Ishikawa (cell line): ENCODE measurements at regions not wholly inside any gene's neighbourhood (a gene's known extent, or its start where the extent isn't known, plus 50 kb on each side); places are given as distances from the start of the nearest gene placed in this dataset.

Source experiments
- CEBPB ChIP-seq: IDR thresholded peaks from 2 replicates; pipeline ENCODE4 v1.6.1; 2012
- CREB1 ChIP-seq: IDR thresholded peaks from 2 replicates; pipeline ENCODE4 v1.6.1; 2012; ENCODE audit warnings: low read depth
- EGR1 ChIP-seq: IDR thresholded peaks from 2 replicates; pipeline ENCODE4 v1.6.1; 2012
- EP300 ChIP-seq: IDR thresholded peaks from 2 replicates; pipeline ENCODE4 v1.6.1; 2012; ENCODE audit warnings: borderline replicate concordance
- FOXM1 ChIP-seq: IDR thresholded peaks from 2 replicates; pipeline ENCODE4 v1.6.1; 2012; ENCODE audit warnings: low read depth, borderline replicate concordance
- MAX ChIP-seq: IDR thresholded peaks from 2 replicates; pipeline ENCODE4 v1.6.1; 2012
- NFIC ChIP-seq: IDR thresholded peaks from 2 replicates; pipeline ENCODE4 v1.6.1; 2012
- RAD21 ChIP-seq: IDR thresholded peaks from 2 replicates; pipeline ENCODE4 v1.6.1; 2012; ENCODE audit warnings: low read depth
- REST ChIP-seq: IDR thresholded peaks from 2 replicates; pipeline ENCODE4 v1.6.1; 2012; ENCODE audit warnings: low read depth, mild to moderate bottlenecking
- TAF1 ChIP-seq: IDR thresholded peaks from 2 replicates; pipeline ENCODE4 v1.6.1; 2012; ENCODE audit warnings: low read depth, mild to moderate bottlenecking
- TCF12 ChIP-seq: IDR thresholded peaks from 2 replicates; pipeline ENCODE4 v1.6.1; 2012; ENCODE audit warnings: low read depth
- TEAD4 ChIP-seq: IDR thresholded peaks from 2 replicates; pipeline ENCODE4 v1.6.1; 2012
- USF1 ChIP-seq: IDR thresholded peaks from 2 replicates; pipeline ENCODE4 v1.6.1; 2012
- YY1 ChIP-seq: IDR thresholded peaks from 2 replicates; pipeline ENCODE4 v1.6.1; 2012; ENCODE audit warnings: low read depth
- ZBTB7A ChIP-seq: IDR thresholded peaks from 2 replicates; pipeline ENCODE4 v1.6.1; 2012; ENCODE audit warnings: low read depth

GRCh38 chr3:5840056-5840455 lies 652.5 kb downstream of the EDEM1 start:
- TF ChIP-seq TCF12 (no peak), YY1 (no peak), USF1 (no peak), EP300 (no peak), RAD21 (no peak), EGR1 (no peak), MAX (no peak)

GRCh38 chr3:5841599-5841998 lies 654.1 kb downstream of the EDEM1 start:
- no peak for TF ChIP-seq CEBPB
- no peak for TF ChIP-seq TEAD4

- TF ChIP-seq REST (no peak), TAF1 (no peak), CREB1 (no peak), RAD21 (no peak), FOXM1 (no peak), TCF12 (no peak), CEBPB (no peak)
These were observed 658.8 kb downstream of the EDEM1 start for GRCh38 chr3:5846261-5846660.

- no peak for TF ChIP-seq MAX
These were observed 673.6 kb downstream of the EDEM1 start for GRCh38 chr3:5861151-5861550.

GRCh38 chr3:5874931-5875341 lies 687.4 kb downstream of the EDEM1 start:
- TF ChIP-seq ZBTB7A (no peak), YY1 (no peak), FOXM1 (no peak), TCF12 (no peak), MAX (no peak), TAF1 (no peak), REST (no peak), CEBPB (no peak), USF1 (no peak), CREB1 (no peak), TEAD4 (no peak), EGR1 (no peak), EP300 (no peak), RAD21 (no peak)

GRCh38 chr3:5888851-5889250 lies 701.3 kb downstream of the EDEM1 start:
- TF ChIP-seq CREB1, result no peak
- no peak for TF ChIP-seq TCF12
- no peak for TF ChIP-seq EGR1
- TF ChIP-seq CEBPB, result no peak
- no peak for TF ChIP-seq NFIC
- no peak for TF ChIP-seq TAF1
- no peak for TF ChIP-seq USF1
- no peak for TF ChIP-seq ZBTB7A
- no peak for TF ChIP-seq REST
- TF ChIP-seq YY1, result no peak
- no peak for TF ChIP-seq RAD21
- no peak for TF ChIP-seq FOXM1
